Neural cell (in vitro differentiated cells): ENCODE measurements at regions not wholly inside any gene's neighbourhood (a gene's known extent, or its start where the extent isn't known, plus 50 kb on each side); places are given as distances from the start of the nearest gene placed in this dataset.

ENCODE experiments used
- H2AFZ ChIP-seq: fragments of 200-600, 300-800 bp; sonication (generic), shearing (Covaris generic); 2 replicates; pipeline ENCODE4 v1.6.0; 2014; ENCODE audit warnings: low read depth, mild to moderate bottlenecking, antibody characterized with exemption, low read length, moderate library complexity
- H3F3A ChIP-seq: fragments of 200-600 bp; shearing (Covaris generic); 2 replicates; pipeline ENCODE4 v1.6.1; 2016; ENCODE audit warnings: mild to moderate bottlenecking, moderate library complexity, mixed read lengths, antibody characterized with exemption, low read length; ENCODE audit not compliant: insufficient read depth, poor library complexity, severe bottlenecking
- H3K27ac ChIP-seq: fragments of 200-600, 300-800 bp; sonication (generic), shearing (Covaris generic); 2 replicates; pipeline ENCODE4 v1.5.1; 2014; ENCODE audit warnings: mild to moderate bottlenecking, low read length, moderate library complexity
- H3K27me3 ChIP-seq: fragments of 300-800, 200-600 bp; sonication (generic), shearing (Covaris generic); 2 replicates; pipeline ENCODE4 v1.6.0; 2014; ENCODE audit warnings: mild to moderate bottlenecking, low read depth, low read length, moderate library complexity; ENCODE audit not compliant: insufficient read depth
- H3K36me3 ChIP-seq: fragments of 300-800, 200-600 bp; sonication (generic), shearing (Covaris generic); 2 replicates; pipeline ENCODE4 v1.5.1; 2014; ENCODE audit warnings: mild to moderate bottlenecking, antibody characterized with exemption, low read length, moderate library complexity; ENCODE audit not compliant: insufficient read depth
- H3K4me2 ChIP-seq: fragments of 300-800, 200-600 bp; sonication (generic), shearing (Covaris generic); 2 replicates; pipeline ENCODE4 v1.6.0; 2014; ENCODE audit warnings: mild to moderate bottlenecking, low read length
- H3K4me3 ChIP-seq: fragments of 300-800, 200-600 bp; sonication (generic), shearing (Covaris generic); 2 replicates; pipeline ENCODE4 v1.5.1; 2014; ENCODE audit warnings: mild to moderate bottlenecking, low read length, moderate library complexity
- H3K79me2 ChIP-seq: fragments of 200-600 bp; shearing (Covaris generic); replicated peaks from 2 replicates; pipeline ENCODE4 v1.6.0; 2014; ENCODE audit warnings: mild to moderate bottlenecking, low read length, moderate library complexity; ENCODE audit not compliant: insufficient read depth
- H3K9ac ChIP-seq: fragments of 300-800, 200-600 bp; sonication (generic), shearing (Covaris generic); 2 replicates; pipeline ENCODE4 v1.6.1; 2016; ENCODE audit warnings: mild to moderate bottlenecking, low read length, mixed read lengths
- H3K9me2 ChIP-seq: fragments of 200-600 bp; shearing (Covaris generic); 2 replicates; pipeline ENCODE4 v1.6.1; 2016; ENCODE audit warnings: mild to moderate bottlenecking, low read length, mixed read lengths; ENCODE audit not compliant: insufficient read depth
- H3K9me3 ChIP-seq: fragments of 200-600, 300-800 bp; sonication (generic), shearing (Covaris generic); 2 replicates; pipeline ENCODE4 v1.6.1; 2016; ENCODE audit warnings: mild to moderate bottlenecking, mixed run types, low read length, moderate library complexity, mixed read lengths
- H4K20me1 ChIP-seq: fragments of 200-600 bp; shearing (Covaris generic); 2 replicates; pipeline ENCODE4 v1.6.1; 2016; ENCODE audit warnings: mild to moderate bottlenecking, mixed run types; ENCODE audit not compliant: insufficient read depth
- EP300 ChIP-seq: fragments of 450-650 bp; conservative IDR thresholded peaks from 2 replicates; pipeline ENCODE4 v1.6.1; 2014; ENCODE audit warnings: antibody characterized with exemption, mild to moderate bottlenecking, moderate library complexity; ENCODE audit not compliant: poor library complexity, severe bottlenecking
- EZH2 ChIP-seq: fragments of 200-600, 300-800 bp; shearing (Covaris generic), sonication (generic); IDR thresholded peaks from 2 replicates; pipeline ENCODE4 v1.6.1; 2014; ENCODE audit warnings: antibody characterized with exemption, low read length, borderline replicate concordance, mild to moderate bottlenecking; ENCODE audit not compliant: insufficient read depth, poor library complexity, severe bottlenecking
- MXI1 ChIP-seq: fragments of 450-650 bp; conservative IDR thresholded peaks from 2 replicates; pipeline ENCODE4 v1.6.1; 2014; ENCODE audit warnings: antibody characterized with exemption, mild to moderate bottlenecking; ENCODE audit not compliant: poor library complexity, severe bottlenecking
- POLR2AphosphoS5 ChIP-seq: IDR thresholded peaks from 2 replicates; pipeline ENCODE4 v1.6.1; 2012
- RAD21 ChIP-seq: fragments of 450-650 bp; conservative IDR thresholded peaks from 2 replicates; pipeline ENCODE4 v1.6.1; 2014; ENCODE audit warnings: antibody characterized with exemption, mild to moderate bottlenecking, moderate library complexity
- REST ChIP-seq: IDR thresholded peaks from 2 replicates; pipeline ENCODE4 v1.6.1; 2012; ENCODE audit warnings: borderline replicate concordance
- SMC3 ChIP-seq: fragments of 450-650 bp; conservative IDR thresholded peaks from 2 replicates; pipeline ENCODE4 v1.6.1; 2014; ENCODE audit warnings: antibody characterized with exemption, mild to moderate bottlenecking, moderate library complexity; ENCODE audit not compliant: poor library complexity
- TAF1 ChIP-seq: IDR thresholded peaks from 2 replicates; pipeline ENCODE4 v1.6.1; 2012; ENCODE audit warnings: low read depth
- TF ChIP-seq, protein P1 (sequence below): fragments of 450-650 bp; IDR thresholded peaks from 2 replicates; pipeline ENCODE4 v1.5.1; 2014; ENCODE audit warnings: antibody characterized with exemption, mild to moderate bottlenecking, moderate library complexity; ENCODE audit not compliant: poor library complexity, severe bottlenecking

DNA sequence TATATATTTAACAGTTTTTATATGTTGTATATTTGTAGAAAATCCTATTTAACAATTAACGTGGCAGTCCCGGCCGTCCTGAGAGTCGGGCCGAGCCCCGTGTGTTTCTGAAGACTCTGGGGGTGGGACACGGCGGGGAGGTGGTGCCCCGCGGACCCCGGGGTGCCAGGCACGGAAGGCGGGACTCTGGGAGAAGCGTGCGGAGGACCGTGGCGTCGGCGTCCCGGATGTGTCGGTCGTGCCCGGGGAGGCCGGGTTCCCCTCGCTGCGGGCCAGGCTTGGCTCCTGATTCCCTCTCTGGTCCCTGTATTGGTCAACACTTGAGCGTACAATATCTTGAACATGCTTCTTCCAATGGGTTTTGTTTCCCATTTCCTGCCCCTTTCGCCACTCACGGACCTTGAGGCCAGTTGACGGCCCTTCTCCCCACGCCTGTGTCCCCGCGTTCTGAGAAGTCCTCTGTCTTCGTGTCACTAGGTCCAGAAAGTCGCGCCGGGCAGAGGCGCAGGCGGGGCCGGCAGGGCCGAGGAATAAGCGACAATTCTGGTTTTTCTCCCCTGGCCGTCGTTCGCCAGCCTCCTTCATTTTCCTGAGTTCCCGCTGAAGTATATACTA is 1076.7 kb downstream of the BRD1 start:
- no peak overlapping the region for H3K4me2 ChIP-seq
- no peak for TF ChIP-seq SMC3
- no peak for TF ChIP-seq MXI1
- no peak for TF ChIP-seq RAD21
- TF ChIP-seq REST: no peak
- TF ChIP-seq EZH2: no peak
- no peak for TF ChIP-seq TAF1
- no peak for TF ChIP-seq POLR2AphosphoS5
- no peak for TF ChIP-seq EP300
- TF ChIP-seq, protein P1, sequence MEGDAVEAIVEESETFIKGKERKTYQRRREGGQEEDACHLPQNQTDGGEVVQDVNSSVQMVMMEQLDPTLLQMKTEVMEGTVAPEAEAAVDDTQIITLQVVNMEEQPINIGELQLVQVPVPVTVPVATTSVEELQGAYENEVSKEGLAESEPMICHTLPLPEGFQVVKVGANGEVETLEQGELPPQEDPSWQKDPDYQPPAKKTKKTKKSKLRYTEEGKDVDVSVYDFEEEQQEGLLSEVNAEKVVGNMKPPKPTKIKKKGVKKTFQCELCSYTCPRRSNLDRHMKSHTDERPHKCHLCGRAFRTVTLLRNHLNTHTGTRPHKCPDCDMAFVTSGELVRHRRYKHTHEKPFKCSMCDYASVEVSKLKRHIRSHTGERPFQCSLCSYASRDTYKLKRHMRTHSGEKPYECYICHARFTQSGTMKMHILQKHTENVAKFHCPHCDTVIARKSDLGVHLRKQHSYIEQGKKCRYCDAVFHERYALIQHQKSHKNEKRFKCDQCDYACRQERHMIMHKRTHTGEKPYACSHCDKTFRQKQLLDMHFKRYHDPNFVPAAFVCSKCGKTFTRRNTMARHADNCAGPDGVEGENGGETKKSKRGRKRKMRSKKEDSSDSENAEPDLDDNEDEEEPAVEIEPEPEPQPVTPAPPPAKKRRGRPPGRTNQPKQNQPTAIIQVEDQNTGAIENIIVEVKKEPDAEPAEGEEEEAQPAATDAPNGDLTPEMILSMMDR: no peak
- no peak overlapping the region for H3K9ac ChIP-seq

DNA sequence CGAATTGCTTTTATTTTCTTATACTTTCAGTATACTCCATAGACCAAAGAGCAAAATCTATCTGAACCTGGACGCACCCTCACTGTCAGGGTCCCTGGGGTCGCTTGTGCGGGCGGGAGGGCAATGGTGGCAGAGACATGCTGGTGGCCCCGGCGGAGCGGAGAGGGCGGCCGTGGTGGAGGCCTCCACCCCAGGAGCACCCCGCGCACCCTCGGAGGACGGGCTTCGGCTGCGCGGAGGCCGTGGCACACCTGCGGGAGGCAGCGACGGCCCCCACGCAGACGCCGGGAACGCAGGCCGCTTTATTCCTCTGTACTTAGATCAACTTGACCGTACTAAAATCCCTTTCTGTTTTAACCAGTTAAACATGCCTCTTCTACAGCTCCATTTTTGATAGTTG is 1077.4 kb downstream of the BRD1 start:
- no peaks in the 10 kb centered on the region for H3K9me3 ChIP-seq
- no peak overlapping the region for H2AFZ ChIP-seq
- H4K20me1 ChIP-seq: no peaks in the 10 kb centered on the region
- no peaks in the 10 kb centered on the region for H3K27me3 ChIP-seq
- H3K4me2 ChIP-seq: no peak overlapping the region
- H3K79me2 ChIP-seq: no peaks in the 10 kb centered on the region
- H3K27ac ChIP-seq: no peak overlapping the region
- TF ChIP-seq EP300 (no peak), REST (no peak), MXI1 (no peak), SMC3 (no peak), RAD21 (no peak), TAF1 (no peak), EZH2 (no peak), POLR2AphosphoS5 (no peak)
- TF ChIP-seq, protein P1: no peak
- H3K9me2 ChIP-seq: no peaks in the 10 kb centered on the region
- H3K9ac ChIP-seq: no peak overlapping the region
- no peaks in the 10 kb centered on the region for H3F3A ChIP-seq
- H3K36me3 ChIP-seq: no peaks in the 10 kb centered on the region
- no peak overlapping the region for H3K4me3 ChIP-seq

More for the DNA sequence above, 1076.7 kb downstream of the BRD1 start:
- Histone ChIP-seq H3K36me3 (no peaks in the 10 kb centered on the region), H2AFZ (no peak overlapping the region), H3F3A (no peaks in the 10 kb centered on the region), H3K79me2 (no peaks in the 10 kb centered on the region), H3K27ac (no peak overlapping the region), H4K20me1 (no peaks in the 10 kb centered on the region), H3K9me3 (no peaks in the 10 kb centered on the region), H3K27me3 (no peaks in the 10 kb centered on the region), H3K9me2 (no peaks in the 10 kb centered on the region), H3K4me3 (no peak overlapping the region)
